Heart left ventricle (tissue), 16 donors: ENCODE measurements at regions not wholly inside any gene's neighbourhood (a gene's known extent, or its start where the extent isn't known, plus 50 kb on each side); places are given as distances from the start of the nearest gene placed in this dataset.
A peak's percentile ranks its signal among the peaks of the same experiment; 100 is the strongest.

Source experiments
- ATAC-seq, 4 donors: fragments of 200-7000 bp; cut with Tn5 transposase; one replicate each; pipeline ENCODE4 v1.9.1; 2020 to 2022; ENCODE audit warnings: moderate library complexity in 4 of 4, mild to moderate bottlenecking in 3 of 4, moderate number of reproducible peaks in 1 of 4
- DNase-seq, 5 donors: peaks; one replicate each; pipeline ENCODE4 v3.0.0-alpha.2; 2020
- H3K27ac ChIP-seq, 12 donors: fragments of 200-600 bp; sonication (generic) in 4 of 12; one replicate each; pipeline versions ENCODE4 v1.5.0 to v1.8.0; 2016 to 2022; ENCODE audit warnings: mild to moderate bottlenecking in 2 of 12
- H3K27me3 ChIP-seq, 9 donors: fragments of 200-600 bp; sonication (generic) in 2 of 9; one replicate each; pipeline versions ENCODE4 v1.5.1 to v1.8.0; 2016 to 2022; ENCODE audit warnings: mild to moderate bottlenecking in 3 of 9
- H3K36me3 ChIP-seq, 9 donors: fragments of 200-600 bp; sonication (generic) in 2 of 9; one replicate each; pipeline versions ENCODE4 v1.5.0 to v1.8.0; 2018 to 2022; ENCODE audit warnings: mild to moderate bottlenecking in 2 of 9
- H3K4me1 ChIP-seq, 12 donors: fragments of 200-600 bp; sonication (generic) in 4 of 12; one replicate each; pipeline versions ENCODE4 v1.5.0 to v1.8.0; 2016 to 2022; ENCODE audit warnings: mild to moderate bottlenecking in 3 of 12
- H3K4me3 ChIP-seq, 12 donors: fragments of 200-600 bp; sonication (generic) in 4 of 12; one replicate each; pipeline versions ENCODE4 v1.5.0 to v1.8.0; 2017 to 2022; ENCODE audit warnings: mild to moderate bottlenecking in 9 of 12, moderate library complexity in 4 of 12
- H3K9me3 ChIP-seq, 12 donors: fragments of 200-600 bp; sonication (generic) in 4 of 12; one replicate each; pipeline versions ENCODE4 v1.5.0 to v1.8.0; 2016 to 2022; ENCODE audit warnings: mild to moderate bottlenecking in 1 of 12
- POLR2A ChIP-seq, 2 donors: fragments of 450-650 bp; IDR thresholded peaks; one replicate each; pipeline ENCODE4 v1.6.1; 2017; ENCODE audit warnings: antibody characterized with exemption in 2 of 2, mild to moderate bottlenecking in 2 of 2, moderate library complexity in 2 of 2
- WGBS, 4 donors: extraction: QIAGEN DNeasy Blood & Tissue Kit in 2 of 4; methylation state at CpG; one replicate each; pipeline versions ENCODE4 v1.1.5 to v1.1.7; 2013 to 2018; 5-methylcytosine and 5-hydroxymethylcytosine counted together
- intact Hi-C, 10 donors: fragments of 100-400 bp; cut with DNase I; formaldehyde crosslinking; loops; one replicate each; pipeline versions ENCODE4 v1.11.1 to v1.14.2; 2022
- TF ChIP-seq, protein P1 (sequence below), 12 donors: fragments of 200-600 bp; sonication (generic) in 4 of 12; IDR thresholded peaks; one replicate each; pipeline versions ENCODE4 v1.5.0 to v1.8.0; 2018 to 2022; ENCODE audit warnings: antibody characterized with exemption in 12 of 12, mild to moderate bottlenecking in 5 of 12
- donor health status: ischemic (EF 13 %, LVEDD 7.1; RV severe dilation, severe dysfunction).
- donor health status: healthy with polysubstance abuse.
- donor health status: DM: no; HTN: yes; CAD: no.
- donor health status: DM: no; HTN: no; CAD: no.
- donor health status: ischemic (EF 25% LVEDD 6.9; RV normal size, moderate dysfunction).
- donor health status: ischemic (EF 25% LVEDD 5.7; RV mildly dilated, moderate dysfunction).
- donor health status: healthy.
- donor health status: DM: yes; HTN: yes; CAD: no.
- donor health status: ischemic (EF 35%, LVEDD 5.7; RV mildly dilated, moderate dysfunction).
- donor health status: nonischemic (EF 11% LVEDD 7.7; RV severe dilation, severe dysfunction).
- donor health status: DM: yes; HTN: yes; CAD: no.
- donor health status: PGD.
- donor health status: ischemic (EF 29% LVEDD 5.4; RV normal size, mild dysfunction).
- donor health status: nonischemic (EF 23%, LVEDD 6.1; RV moderate dilation, normal function).

DNA sequence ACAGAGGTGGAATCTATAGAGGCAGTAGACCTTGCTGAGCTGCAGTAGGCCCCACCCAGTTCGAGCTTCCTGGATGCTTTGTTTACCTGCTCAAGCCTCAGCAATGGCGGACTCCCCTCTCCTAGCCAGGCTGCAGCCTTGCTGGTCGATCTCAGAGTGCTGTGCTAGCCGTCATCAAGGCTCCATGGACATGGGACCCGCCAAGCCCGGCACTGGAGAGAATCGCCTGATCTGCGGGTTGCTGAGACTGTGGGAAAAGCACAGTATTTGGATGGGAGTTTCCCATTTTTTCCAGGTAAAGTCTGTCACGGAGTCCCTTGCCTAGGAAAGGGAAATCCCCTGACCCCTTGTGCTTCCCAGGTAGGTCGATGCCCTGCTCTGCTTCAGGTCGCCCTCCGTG is 124.8 kb upstream of the KLF8 start:
- 71 to 95% (median 87%) methylated on average over 10 to 12 of the region's 12 CpGs for WGBS, 4 donors
- DNase-seq (no peak), ATAC-seq (no peak)
- peaks cover 0 to 7% (median 0%) of the 10 kb centered on the region in 9 donors for H3K27me3 ChIP-seq
- H3K4me1 ChIP-seq: no peaks in the 10 kb centered on the region
- H3K36me3 ChIP-seq: no peaks in the 10 kb centered on the region
- no peak overlapping the region for H3K4me3 ChIP-seq
- H3K27ac ChIP-seq: no peak overlapping the region
- H3K9me3 ChIP-seq: peaks cover 0 to 1% (median 0%) of the 10 kb centered on the region in 12 donors
- intact Hi-C loops: no loop called here
- no peak for TF ChIP-seq POLR2A (IDR thresholded peaks at IDR 0.05)
- TF ChIP-seq, protein P1, sequence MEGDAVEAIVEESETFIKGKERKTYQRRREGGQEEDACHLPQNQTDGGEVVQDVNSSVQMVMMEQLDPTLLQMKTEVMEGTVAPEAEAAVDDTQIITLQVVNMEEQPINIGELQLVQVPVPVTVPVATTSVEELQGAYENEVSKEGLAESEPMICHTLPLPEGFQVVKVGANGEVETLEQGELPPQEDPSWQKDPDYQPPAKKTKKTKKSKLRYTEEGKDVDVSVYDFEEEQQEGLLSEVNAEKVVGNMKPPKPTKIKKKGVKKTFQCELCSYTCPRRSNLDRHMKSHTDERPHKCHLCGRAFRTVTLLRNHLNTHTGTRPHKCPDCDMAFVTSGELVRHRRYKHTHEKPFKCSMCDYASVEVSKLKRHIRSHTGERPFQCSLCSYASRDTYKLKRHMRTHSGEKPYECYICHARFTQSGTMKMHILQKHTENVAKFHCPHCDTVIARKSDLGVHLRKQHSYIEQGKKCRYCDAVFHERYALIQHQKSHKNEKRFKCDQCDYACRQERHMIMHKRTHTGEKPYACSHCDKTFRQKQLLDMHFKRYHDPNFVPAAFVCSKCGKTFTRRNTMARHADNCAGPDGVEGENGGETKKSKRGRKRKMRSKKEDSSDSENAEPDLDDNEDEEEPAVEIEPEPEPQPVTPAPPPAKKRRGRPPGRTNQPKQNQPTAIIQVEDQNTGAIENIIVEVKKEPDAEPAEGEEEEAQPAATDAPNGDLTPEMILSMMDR (IDR thresholded peaks at IDR 0.05): no peak

DNA sequence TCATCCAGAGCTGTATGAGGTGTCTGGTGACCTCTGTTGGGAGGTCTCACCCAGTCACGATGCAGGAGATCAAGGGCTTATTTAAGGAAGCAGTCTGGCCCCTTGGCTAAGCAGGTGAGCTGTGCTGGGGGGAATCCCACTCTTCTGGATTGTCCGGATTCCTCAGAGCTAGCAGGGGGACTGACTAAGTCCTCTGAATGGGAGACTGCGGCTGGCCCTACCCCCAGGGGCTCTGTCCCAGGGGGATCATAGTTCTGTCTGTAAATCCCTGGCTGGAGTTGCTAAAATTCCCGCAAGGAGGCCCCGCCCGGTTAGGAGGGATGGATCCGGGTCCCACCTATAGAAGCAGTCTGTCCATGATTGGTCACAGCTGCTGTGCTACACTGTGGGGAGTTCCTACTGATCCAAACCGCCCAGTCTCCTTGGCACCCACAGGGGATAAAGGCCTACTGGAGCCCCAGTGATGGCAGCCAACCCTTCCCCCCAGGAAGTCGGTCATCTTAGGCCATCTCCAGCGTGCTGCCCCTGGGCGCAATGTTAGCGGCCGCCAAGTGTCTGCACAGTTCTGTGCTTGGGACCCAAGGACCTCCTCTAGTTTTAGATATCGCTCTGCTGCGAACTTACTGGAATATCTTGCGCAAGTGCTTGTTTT is 118.2 kb upstream of the KLF8 start:
- peak in 1 of 5 donors; percentile 17 for DNase-seq
- TF ChIP-seq, protein P1 (IDR thresholded peaks at IDR 0.05): no peak
- TF ChIP-seq POLR2A (IDR thresholded peaks at IDR 0.05): no peak
- H3K4me3 ChIP-seq: no peak overlapping the region
- H3K27me3 ChIP-seq: peaks cover 0 to 9% (median 0%) of the 10 kb centered on the region in 9 donors
- intact Hi-C loops: no loop called here
- ATAC-seq: no peak
- H3K27ac ChIP-seq: no peak overlapping the region
- no peaks in the 10 kb centered on the region for H3K36me3 ChIP-seq
- H3K9me3 ChIP-seq: no peaks in the 10 kb centered on the region
- 54 to 92% (median 81%) methylated on average over 10 to 16 of the region's 16 CpGs for WGBS, 4 donors
- no peaks in the 10 kb centered on the region for H3K4me1 ChIP-seq

DNA sequence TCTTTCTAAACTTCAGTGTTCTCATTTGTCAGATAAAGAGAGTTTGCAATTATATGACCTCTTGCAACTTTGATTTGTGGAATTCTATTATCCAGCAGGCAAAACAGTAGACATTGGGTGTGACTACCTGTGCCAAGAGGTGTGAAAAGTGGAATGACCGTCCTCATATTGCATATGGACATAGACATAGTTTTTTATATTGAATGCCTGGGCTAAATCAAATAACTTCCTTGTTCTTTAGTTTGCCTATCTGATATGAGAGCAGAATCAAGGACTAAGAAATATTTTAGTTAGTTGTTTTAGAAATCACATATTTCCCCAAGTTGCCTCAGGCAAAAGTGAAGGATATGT is 117.7 kb upstream of the KLF8 start:
- WGBS, 4 donors: 73 to 98% (median 87%) methylated on average over 1 of the region's 1 CpG
- TF ChIP-seq, protein P1 (IDR thresholded peaks at IDR 0.05): no peak
- no peak for TF ChIP-seq POLR2A (IDR thresholded peaks at IDR 0.05)
- DNase-seq (no peak), ATAC-seq (no peak)
- no peak overlapping the region for H3K4me3 ChIP-seq
- H3K4me1 ChIP-seq: no peaks in the 10 kb centered on the region
- no peak overlapping the region for H3K27ac ChIP-seq
- intact Hi-C loops: no loop called here
- no peaks in the 10 kb centered on the region for H3K36me3 ChIP-seq
- H3K9me3 ChIP-seq: no peaks in the 10 kb centered on the region
- H3K27me3 ChIP-seq: peaks cover 0 to 6% (median 0%) of the 10 kb centered on the region in 9 donors

DNA sequence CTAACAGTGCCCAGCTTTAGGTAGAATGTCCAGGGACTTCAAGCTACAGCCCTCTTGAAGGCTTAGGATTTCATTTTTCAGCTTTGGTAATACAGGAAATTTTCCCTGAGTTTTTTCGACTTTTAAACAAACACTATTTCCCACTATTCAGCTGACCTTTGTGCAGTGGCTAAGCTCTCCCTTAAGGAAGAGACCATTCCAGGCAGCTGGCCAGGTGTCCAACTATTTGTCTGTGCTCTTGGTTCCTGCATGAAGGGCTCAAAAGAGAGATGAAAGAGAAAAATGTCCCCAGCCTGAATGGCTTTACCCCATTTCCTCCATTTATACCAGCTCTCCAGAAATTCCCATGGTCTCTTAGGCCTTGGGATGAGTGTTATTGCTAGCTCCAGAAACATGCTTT is 111.9 kb upstream of the KLF8 start:
- no peak for DNase-seq
- Histone ChIP-seq H3K9me3 (no peaks in the 10 kb centered on the region), H3K27ac (no peak overlapping the region), H3K4me1 (no peaks in the 10 kb centered on the region), H3K36me3 (no peaks in the 10 kb centered on the region), H3K4me3 (no peak overlapping the region), H3K27me3 (peaks cover 0 to 6% (median 0%) of the 10 kb centered on the region in 9 donors)
- intact Hi-C loops: no loop called here
- TF ChIP-seq POLR2A (IDR thresholded peaks at IDR 0.05): no peak
- TF ChIP-seq, protein P1 (IDR thresholded peaks at IDR 0.05): no peak
- WGBS, 4 donors: 60 to 74% (median 61%) methylated on average over 1 of the region's 1 CpG
- no peak for ATAC-seq
